Parathyroid adenoma (tissue), 2 donors: ENCODE measurements at regions not wholly inside any gene's neighbourhood (a gene's known extent, or its start where the extent isn't known, plus 50 kb on each side); places are given as distances from the start of the nearest gene placed in this dataset.
A peak's percentile ranks its signal among the peaks of the same experiment; 100 is the strongest.

Experiments used
- H2AFZ ChIP-seq: fragments of 300-600 bp; sonication (generic); one replicate; pipeline ENCODE4 v1.7.0; 2017; ENCODE audit warnings: antibody characterized with exemption, mild to moderate bottlenecking
- H3K27ac ChIP-seq: fragments of 300-600 bp; sonication (generic); one replicate; pipeline ENCODE4 v1.7.0; 2017
- H3K27me3 ChIP-seq: fragments of 300-600 bp; sonication (generic); one replicate; pipeline ENCODE4 v1.7.0; 2017; ENCODE audit warnings: low read length; ENCODE audit not compliant: control insufficient read depth, insufficient read depth
- H3K36me3 ChIP-seq: fragments of 300-600 bp; sonication (generic); one replicate; pipeline ENCODE4 v1.7.0; 2017; ENCODE audit warnings: low read length; ENCODE audit not compliant: control insufficient read depth, insufficient read depth
- H3K4me1 ChIP-seq: fragments of 300-600 bp; sonication (generic); one replicate; pipeline ENCODE4 v1.7.0; 2017; ENCODE audit warnings: control low read depth
- H3K4me2 ChIP-seq: fragments of 300-600 bp; sonication (generic); one replicate; pipeline ENCODE4 v1.7.0; 2017; ENCODE audit warnings: low read length
- H3K4me3 ChIP-seq: fragments of 300-600 bp; sonication (generic); one replicate; pipeline ENCODE4 v1.7.0; 2017; ENCODE audit warnings: low read depth, low read length
- H3K79me2 ChIP-seq: fragments of 300-600 bp; sonication (generic); one replicate; pipeline ENCODE4 v1.7.0; 2017; ENCODE audit warnings: control low read depth
- H3K9ac ChIP-seq: fragments of 300-600 bp; sonication (generic); one replicate; pipeline ENCODE4 v1.7.0; 2017; ENCODE audit warnings: mild to moderate bottlenecking
- H3K9me3 ChIP-seq: fragments of 300-600 bp; sonication (generic); one replicate; pipeline ENCODE4 v1.7.0; 2017; ENCODE audit warnings: low read length; ENCODE audit not compliant: control insufficient read depth
- CTCF ChIP-seq: fragments of 300-600 bp; sonication (generic); IDR thresholded peaks from one replicate; pipeline ENCODE4 v1.7.0; 2017; ENCODE audit warnings: antibody characterized with exemption, mild to moderate bottlenecking
- donor health status: primary hyperparathyroidism.

- H3K9me3 ChIP-seq, result no peaks in the 10 kb centered on the region
- no peak overlapping the region for H3K4me3 ChIP-seq
- H3K4me2 ChIP-seq, result peak overlapping the region; percentile 59
- no peak for TF ChIP-seq CTCF
- no peak overlapping the region for H3K9ac ChIP-seq
- H3K4me1 ChIP-seq, result no peaks in the 10 kb centered on the region
- no peaks in the 10 kb centered on the region for H3K79me2 ChIP-seq
- peak overlapping the region; percentile 28 for H2AFZ ChIP-seq
- no peaks in the 10 kb centered on the region for H3K36me3 ChIP-seq
- H3K27me3 ChIP-seq, result no peaks in the 10 kb centered on the region
- no peak overlapping the region for H3K27ac ChIP-seq
These were observed 108.9 kb downstream of the ENGASE start for GRCh38 chr17:79183293-79184158.

- Histone ChIP-seq H2AFZ (no peak overlapping the region), H3K9me3 (no peaks in the 10 kb centered on the region), H3K4me1 (no peaks in the 10 kb centered on the region), H3K79me2 (no peaks in the 10 kb centered on the region), H3K4me2 (no peak overlapping the region), H3K4me3 (no peak overlapping the region), H3K9ac (no peak overlapping the region), H3K27me3 (no peaks in the 10 kb centered on the region), H3K36me3 (no peaks in the 10 kb centered on the region), H3K27ac (no peak overlapping the region)
- no peak for TF ChIP-seq CTCF
These were observed 108.3 kb downstream of the ENGASE start for GRCh38 chr17:79183043-79183292.

GRCh38 chr17:79182176-79183042, 107.8 kb downstream of the ENGASE start:
- Histone ChIP-seq H3K9ac (no peak overlapping the region), H3K36me3 (no peaks in the 10 kb centered on the region), H2AFZ (no peak overlapping the region), H3K4me3 (no peak overlapping the region), H3K9me3 (no peaks in the 10 kb centered on the region), H3K4me1 (no peaks in the 10 kb centered on the region), H3K27me3 (no peaks in the 10 kb centered on the region), H3K27ac (no peak overlapping the region), H3K4me2 (no peak overlapping the region), H3K79me2 (no peaks in the 10 kb centered on the region)
- no peak for TF ChIP-seq CTCF

- Histone ChIP-seq H3K27me3 (no peaks in the 10 kb centered on the region), H2AFZ (no peak overlapping the region), H3K4me2 (no peak overlapping the region), H3K4me3 (no peak overlapping the region), H3K27ac (no peak overlapping the region), H3K79me2 (no peaks in the 10 kb centered on the region), H3K4me1 (no peaks in the 10 kb centered on the region), H3K36me3 (no peaks in the 10 kb centered on the region), H3K9ac (no peak overlapping the region), H3K9me3 (no peaks in the 10 kb centered on the region)
- no peak for TF ChIP-seq CTCF
These were observed 105.9 kb downstream of the ENGASE start for GRCh38 chr17:79180358-79181005.
